GM12865 (cell line): ENCODE measurements at regions not wholly inside any gene's neighbourhood (a gene's known extent, or its start where the extent isn't known, plus 50 kb on each side); places are given as distances from the start of the nearest gene placed in this dataset.
"Not testable (repeated sequence)": the region's sequence is repeated elsewhere in the genome, so short reads cannot be mapped to it uniquely, and the experiment has no call there.

Source experiments
- DNase-seq: peaks from one replicate; pipeline ENCODE4 v3.0.0; 2010; ENCODE audit warnings: low read depth
- H3K4me3 ChIP-seq: 2 replicates; pipeline ENCODE4 v1.5.1; 2011; ENCODE audit warnings: mild to moderate bottlenecking, low read depth, low read length, control low read depth
- TF ChIP-seq, protein P1 (sequence below): IDR thresholded peaks from 2 replicates; pipeline ENCODE4 v1.5.1; 2011; ENCODE audit warnings: low read length, control low read depth, low read depth, inconsistent platforms; ENCODE audit not compliant: insufficient read depth; ENCODE audit errors: missing control alignments

GRCh38 chr22:48482771-48483170 lies 1344.9 kb downstream of the BRD1 start:
- TF ChIP-seq, protein P1, sequence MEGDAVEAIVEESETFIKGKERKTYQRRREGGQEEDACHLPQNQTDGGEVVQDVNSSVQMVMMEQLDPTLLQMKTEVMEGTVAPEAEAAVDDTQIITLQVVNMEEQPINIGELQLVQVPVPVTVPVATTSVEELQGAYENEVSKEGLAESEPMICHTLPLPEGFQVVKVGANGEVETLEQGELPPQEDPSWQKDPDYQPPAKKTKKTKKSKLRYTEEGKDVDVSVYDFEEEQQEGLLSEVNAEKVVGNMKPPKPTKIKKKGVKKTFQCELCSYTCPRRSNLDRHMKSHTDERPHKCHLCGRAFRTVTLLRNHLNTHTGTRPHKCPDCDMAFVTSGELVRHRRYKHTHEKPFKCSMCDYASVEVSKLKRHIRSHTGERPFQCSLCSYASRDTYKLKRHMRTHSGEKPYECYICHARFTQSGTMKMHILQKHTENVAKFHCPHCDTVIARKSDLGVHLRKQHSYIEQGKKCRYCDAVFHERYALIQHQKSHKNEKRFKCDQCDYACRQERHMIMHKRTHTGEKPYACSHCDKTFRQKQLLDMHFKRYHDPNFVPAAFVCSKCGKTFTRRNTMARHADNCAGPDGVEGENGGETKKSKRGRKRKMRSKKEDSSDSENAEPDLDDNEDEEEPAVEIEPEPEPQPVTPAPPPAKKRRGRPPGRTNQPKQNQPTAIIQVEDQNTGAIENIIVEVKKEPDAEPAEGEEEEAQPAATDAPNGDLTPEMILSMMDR, result no peak
- H3K4me3 ChIP-seq, result no peak overlapping the region
- no peak for DNase-seq

GRCh38 chr22:48482198-48482597 lies 1345.5 kb downstream of the BRD1 start:
- not testable (repeated sequence) for DNase-seq, H3K4me3 ChIP-seq

DNA sequence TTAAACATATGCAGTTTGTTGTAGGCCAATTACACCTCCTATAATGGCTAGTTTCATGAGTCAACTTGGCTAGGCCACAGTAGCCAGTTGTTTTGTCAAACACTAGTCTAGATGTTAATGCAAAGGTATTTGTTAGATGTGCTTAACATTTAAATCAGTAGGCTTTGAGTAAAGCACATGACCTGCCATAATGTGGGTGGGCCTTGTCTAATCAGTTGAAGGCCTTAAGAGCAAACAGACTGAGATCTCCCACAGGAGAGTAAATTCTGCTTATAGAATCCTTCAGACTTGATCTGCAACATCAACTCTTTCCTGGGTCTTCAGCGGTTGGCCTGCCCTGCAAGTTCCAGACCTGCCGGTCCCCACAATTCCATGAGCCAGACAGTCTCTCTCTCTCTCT lies 1345.9 kb downstream of the BRD1 start:
- TF ChIP-seq, protein P1, result no peak
- H3K4me3 ChIP-seq, result no peak overlapping the region
- DNase-seq, result no peak

- TF ChIP-seq, protein P1, result no peak
- no peak for DNase-seq
- no peak overlapping the region for H3K4me3 ChIP-seq
These were observed 1349.0 kb downstream of the BRD1 start for GRCh38 chr22:48478529-48479265.

DNA sequence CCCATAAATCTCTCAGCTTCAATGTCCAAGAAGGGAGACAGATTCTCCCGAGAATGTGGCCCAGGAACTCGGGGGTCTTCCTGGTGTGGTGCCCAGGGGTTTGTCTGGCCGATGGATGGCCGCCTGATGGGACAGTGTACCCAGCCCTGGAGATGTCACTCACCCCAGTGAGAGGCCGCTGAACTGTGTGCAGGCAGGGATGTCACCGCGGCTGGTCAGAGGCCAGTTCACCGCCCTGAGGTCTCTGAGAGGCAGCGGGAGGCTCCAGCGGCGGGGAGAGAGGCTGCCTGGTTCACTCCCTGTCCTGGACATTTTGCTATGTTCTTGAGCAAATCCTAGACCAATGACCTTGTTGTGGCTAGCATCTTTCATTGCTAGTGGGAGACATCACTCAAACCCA lies 1349.5 kb downstream of the BRD1 start:
- no peak overlapping the region for H3K4me3 ChIP-seq
- no peak for DNase-seq
- TF ChIP-seq, protein P1, result no peak

DNA sequence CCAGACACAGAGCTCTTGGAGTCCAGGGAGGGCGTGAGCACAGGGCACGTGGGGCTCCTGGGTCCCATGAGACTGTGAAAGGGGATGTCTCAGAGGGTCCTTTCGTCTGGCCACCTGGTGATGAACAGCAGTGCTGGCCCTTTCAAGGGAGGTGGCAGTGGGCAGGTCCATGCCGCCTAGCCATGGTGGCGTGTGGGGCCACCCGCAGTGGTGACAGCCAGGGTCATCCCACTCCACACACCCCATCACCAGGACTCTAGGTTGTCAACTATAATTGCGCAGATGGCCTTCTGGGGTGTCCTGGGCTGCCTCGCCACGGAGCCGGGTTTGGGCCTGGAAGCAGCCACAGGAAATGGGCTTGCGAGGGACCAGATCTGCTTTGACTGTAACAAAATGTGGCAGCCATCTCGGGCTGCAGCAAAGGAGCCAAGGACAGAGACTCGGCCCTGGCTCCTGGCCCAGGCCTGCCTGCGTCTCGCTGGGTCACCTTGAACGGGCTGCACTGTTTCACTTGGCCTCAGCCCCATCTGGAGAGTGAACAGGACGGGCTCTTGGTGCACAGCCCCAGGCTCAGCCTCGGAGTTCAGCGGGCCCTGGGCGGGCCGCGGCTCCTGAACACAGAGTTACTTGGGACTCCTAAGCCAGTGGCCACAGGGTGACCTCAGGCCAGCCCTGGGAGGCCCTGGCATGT lies 1350.5 kb downstream of the BRD1 start:
- H3K4me3 ChIP-seq, result no peak overlapping the region
- TF ChIP-seq, protein P1, result no peak

GRCh38 chr22:48476577-48476976 lies 1351.1 kb downstream of the BRD1 start:
- no peak for DNase-seq
- H3K4me3 ChIP-seq, result no peak overlapping the region
- TF ChIP-seq, protein P1, result no peak

More for the DNA sequence above, 1350.5 kb downstream of the BRD1 start:
- DNase-seq, result no peak
